Keratinocyte (primary cell): ENCODE measurements at regions not wholly inside any gene's neighbourhood (a gene's known extent, or its start where the extent isn't known, plus 50 kb on each side); places are given as distances from the start of the nearest gene placed in this dataset.

Source experiments
- EZH2 ChIP-seq: IDR thresholded peaks from one replicate; pipeline ENCODE4 v1.6.1; 2012; ENCODE audit warnings: inconsistent platforms, mild to moderate bottlenecking, low read length, moderate library complexity
- TF ChIP-seq, protein P1 (sequence below), 3 experiments: IDR thresholded peaks in 1 of 3; conservative IDR thresholded peaks in 1 of 3; optimal IDR thresholded peaks in 1 of 3; 2 replicates in 2 of 3; 3 replicates in 1 of 3; pipeline versions ENCODE3 to v1.5.1; 2011; ENCODE audit warnings: low read length in 3 of 3, mild to moderate bottlenecking in 3 of 3, moderate library complexity in 2 of 3, control low read depth in 1 of 3, inconsistent platforms in 1 of 3; ENCODE audit not compliant: insufficient read depth in 2 of 3; ENCODE audit errors: extremely low read depth in 1 of 3

- TF ChIP-seq, protein P1, sequence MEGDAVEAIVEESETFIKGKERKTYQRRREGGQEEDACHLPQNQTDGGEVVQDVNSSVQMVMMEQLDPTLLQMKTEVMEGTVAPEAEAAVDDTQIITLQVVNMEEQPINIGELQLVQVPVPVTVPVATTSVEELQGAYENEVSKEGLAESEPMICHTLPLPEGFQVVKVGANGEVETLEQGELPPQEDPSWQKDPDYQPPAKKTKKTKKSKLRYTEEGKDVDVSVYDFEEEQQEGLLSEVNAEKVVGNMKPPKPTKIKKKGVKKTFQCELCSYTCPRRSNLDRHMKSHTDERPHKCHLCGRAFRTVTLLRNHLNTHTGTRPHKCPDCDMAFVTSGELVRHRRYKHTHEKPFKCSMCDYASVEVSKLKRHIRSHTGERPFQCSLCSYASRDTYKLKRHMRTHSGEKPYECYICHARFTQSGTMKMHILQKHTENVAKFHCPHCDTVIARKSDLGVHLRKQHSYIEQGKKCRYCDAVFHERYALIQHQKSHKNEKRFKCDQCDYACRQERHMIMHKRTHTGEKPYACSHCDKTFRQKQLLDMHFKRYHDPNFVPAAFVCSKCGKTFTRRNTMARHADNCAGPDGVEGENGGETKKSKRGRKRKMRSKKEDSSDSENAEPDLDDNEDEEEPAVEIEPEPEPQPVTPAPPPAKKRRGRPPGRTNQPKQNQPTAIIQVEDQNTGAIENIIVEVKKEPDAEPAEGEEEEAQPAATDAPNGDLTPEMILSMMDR (optimal IDR thresholded peaks at IDR 0.05 in 1 of 3, IDR thresholded peaks at IDR 0.05 in 1 of 3, conservative IDR thresholded peaks at IDR 0.05 in 1 of 3; ENCODE audit: extremely low read depth in 1 of 3, insufficient read depth in 2 of 3, low read length in 3 of 3) = no peak
- TF ChIP-seq EZH2 = no peak
These were observed 156.9 kb downstream of the SLIT2 start for GRCh38 chr4:20408611-20409010.
